SU-DHL-6 (cell line): ENCODE measurements at regions not wholly inside any gene's neighbourhood (a gene's known extent, or its start where the extent isn't known, plus 50 kb on each side); places are given as distances from the start of the nearest gene placed in this dataset.

Source experiments
- H2AFZ ChIP-seq: fragments of 200-600 bp; sonication (generic); 2 replicates; pipeline ENCODE4 v1.6.1; 2014; ENCODE audit warnings: low read depth, mild to moderate bottlenecking, moderate library complexity, mixed read lengths, antibody characterized with exemption, low read length; ENCODE audit not compliant: severe bottlenecking
- H3F3A ChIP-seq: fragments of 200-600 bp; shearing (Covaris generic); 2 replicates; pipeline ENCODE4 v1.6.0; 2016; ENCODE audit warnings: antibody characterized with exemption, mild to moderate bottlenecking; ENCODE audit not compliant: insufficient read depth
- H3K27ac ChIP-seq: fragments of 200-600 bp; sonication (generic); 2 replicates; pipeline ENCODE4 v1.5.1; 2016; ENCODE audit warnings: low read depth, mild to moderate bottlenecking, low read length, moderate library complexity, mixed read lengths
- H3K27me3 ChIP-seq: fragments of 200-600 bp; sonication (generic), shearing (Covaris generic); 2 replicates; pipeline ENCODE4 v1.6.0; 2014; ENCODE audit warnings: mild to moderate bottlenecking, low read length
- H3K36me3 ChIP-seq: fragments of 200-600 bp; sonication (generic); 2 replicates; pipeline ENCODE4 v1.6.1; 2014; ENCODE audit warnings: mild to moderate bottlenecking, low read length, mixed read lengths
- H3K4me2 ChIP-seq: fragments of 300-600, 200-600 bp; shearing (Covaris generic), sonication (generic); 2 replicates; pipeline ENCODE4 v1.6.0; 2014; ENCODE audit warnings: low read length, low read depth, mild to moderate bottlenecking; ENCODE audit not compliant: poor library complexity, severe bottlenecking
- H3K4me3 ChIP-seq: fragments of 200-600 bp; sonication (generic); 2 replicates; pipeline ENCODE4 v1.5.1; 2014; ENCODE audit warnings: antibody characterized with exemption, low read length, mild to moderate bottlenecking, mixed read lengths; ENCODE audit not compliant: insufficient read depth, poor library complexity, severe bottlenecking
- H3K79me2 ChIP-seq: fragments of 200-600 bp; sonication (generic); 2 replicates; pipeline ENCODE4 v1.6.1; 2014; ENCODE audit warnings: mild to moderate bottlenecking, low read length, moderate library complexity; ENCODE audit not compliant: insufficient read depth
- H3K9ac ChIP-seq: fragments of 200-600 bp; sonication (generic); 2 replicates; pipeline ENCODE4 v1.7.0; 2014; ENCODE audit warnings: mild to moderate bottlenecking, low read length
- H3K9me2 ChIP-seq: fragments of 200-600 bp; sonication (generic); replicated peaks from 2 replicates; pipeline ENCODE4 v1.6.1; 2014; ENCODE audit warnings: low read length; ENCODE audit not compliant: insufficient read depth
- H3K9me3 ChIP-seq: fragments of 200-600 bp; sonication (generic); 2 replicates; pipeline ENCODE4 v1.6.1; 2014; ENCODE audit warnings: low read length, mixed read lengths; ENCODE audit not compliant: insufficient read depth
- H4K20me1 ChIP-seq: fragments of 200-600 bp; sonication (generic); 2 replicates; pipeline ENCODE4 v1.6.1; 2014; ENCODE audit warnings: low read depth, mild to moderate bottlenecking, antibody characterized with exemption, low read length, moderate library complexity, mixed read lengths
- CTCF ChIP-seq: fragments of 200-600 bp; sonication (generic); IDR thresholded peaks from one replicate; pipeline ENCODE4 v1.5.1; 2017; ENCODE audit warnings: antibody characterized with exemption, mild to moderate bottlenecking, low read length, moderate library complexity; ENCODE audit not compliant: insufficient read depth, poor library complexity, severe bottlenecking
- EZH2phosphoT487 ChIP-seq: fragments of 200-600 bp; sonication (generic), shearing (Covaris generic); conservative IDR thresholded peaks from 2 replicates; pipeline ENCODE4 v1.6.1; 2018; ENCODE audit warnings: mild to moderate bottlenecking, antibody characterized with exemption, low read length, moderate library complexity, mixed read lengths

GRCh38 chr3:160174621-160175020, 50.6 kb upstream of the C3orf80 start:
- Histone ChIP-seq H3K9me2 (no peaks in the 10 kb centered on the region), H3F3A (no peaks in the 10 kb centered on the region), H3K4me3 (no peak overlapping the region), H3K4me2 (no peak overlapping the region), H3K9me3 (no peaks in the 10 kb centered on the region), H3K79me2 (no peaks in the 10 kb centered on the region), H3K36me3 (no peaks in the 10 kb centered on the region), H2AFZ (no peak overlapping the region), H3K27me3 (no peaks in the 10 kb centered on the region), H4K20me1 (no peaks in the 10 kb centered on the region), H3K27ac (no peak overlapping the region), H3K9ac (no peak overlapping the region)
- TF ChIP-seq CTCF (no peak), EZH2phosphoT487 (no peak)
